H1 (cell line): ENCODE measurements at regions not wholly inside any gene's neighbourhood (a gene's known extent, or its start where the extent isn't known, plus 50 kb on each side); places are given as distances from the start of the nearest gene placed in this dataset.

ENCODE experiments used
- CBX8 ChIP-seq: fragments of 300-800, 300-1000 bp; sonication (generic); IDR thresholded peaks from 2 replicates; pipeline ENCODE4 v1.7.1; 2016; ENCODE audit warnings: low read depth, low read length, borderline replicate concordance
- NANOG ChIP-seq: IDR thresholded peaks from 2 replicates; pipeline ENCODE4 v1.6.1; 2011; ENCODE audit warnings: low read length, low read depth, mild to moderate bottlenecking, inconsistent platforms; ENCODE audit not compliant: insufficient read depth, poor library complexity, severe bottlenecking
- POLR2A ChIP-seq, 2 experiments: IDR thresholded peaks; 1 replicate in 1 of 2; 2 replicates in 1 of 2; pipeline ENCODE4 v1.6.1; 2011; ENCODE audit warnings: low read depth in 2 of 2, low read length in 2 of 2, mild to moderate bottlenecking in 2 of 2; ENCODE audit errors: control extremely low read depth in 1 of 2
- RXRA ChIP-seq: IDR thresholded peaks from 2 replicates; pipeline ENCODE4 v1.6.1; 2011; ENCODE audit warnings: low read depth, mild to moderate bottlenecking, low read length, moderate library complexity; ENCODE audit not compliant: insufficient read depth

DNA sequence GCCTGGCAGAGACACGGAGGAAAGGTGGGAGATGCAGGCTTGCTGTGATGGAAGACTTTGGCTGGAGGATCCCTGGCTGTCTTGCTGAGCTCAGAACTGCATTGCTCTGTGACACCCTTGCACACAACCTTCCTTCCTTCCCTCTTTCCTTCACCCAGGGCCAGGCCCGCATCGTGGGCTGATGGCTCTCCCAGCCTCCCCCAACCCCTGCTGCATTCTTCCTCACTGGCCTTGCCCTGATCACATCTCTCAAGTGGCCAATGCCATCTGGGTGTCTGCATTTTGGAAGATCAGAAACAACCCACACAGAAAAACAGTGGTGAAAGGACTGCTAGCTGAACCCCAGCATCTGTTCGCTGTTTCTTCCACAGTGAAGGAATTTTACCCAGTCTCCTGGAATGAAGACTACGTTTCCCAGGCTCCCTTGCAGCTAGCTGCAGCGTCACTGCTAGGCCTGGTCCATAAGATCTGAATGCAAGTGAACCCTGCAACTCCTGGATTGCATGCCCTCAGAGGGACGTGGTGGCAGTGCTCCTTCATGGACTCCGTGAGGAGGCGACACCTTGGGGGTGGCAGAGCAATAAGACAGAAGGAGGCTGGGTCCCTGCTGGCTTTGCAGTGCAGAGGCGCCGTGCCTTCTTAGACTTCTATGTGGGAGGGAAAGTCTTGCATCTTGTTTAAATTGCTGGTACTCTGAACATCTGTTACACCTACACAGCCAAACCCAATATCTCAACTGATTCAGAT, 78.9 kb upstream of the YWHAQ start (continued):
- no peak for TF ChIP-seq POLR2A (IDR thresholded peaks at IDR 0.05; ENCODE audit: control extremely low read depth in 1 of 2, low read depth in 2 of 2, low read length in 2 of 2)
- no peak for TF ChIP-seq CBX8
- no peak for TF ChIP-seq NANOG
- TF ChIP-seq RXRA = no peak
- TF ChIP-seq, all 59 proteins: peak for 2
